ENCODE measurements at regions not wholly inside any gene's neighbourhood (a gene's known extent, or its start where the extent isn't known, plus 50 kb on each side); places are given as distances from the start of the nearest gene placed in this dataset.

DNA sequence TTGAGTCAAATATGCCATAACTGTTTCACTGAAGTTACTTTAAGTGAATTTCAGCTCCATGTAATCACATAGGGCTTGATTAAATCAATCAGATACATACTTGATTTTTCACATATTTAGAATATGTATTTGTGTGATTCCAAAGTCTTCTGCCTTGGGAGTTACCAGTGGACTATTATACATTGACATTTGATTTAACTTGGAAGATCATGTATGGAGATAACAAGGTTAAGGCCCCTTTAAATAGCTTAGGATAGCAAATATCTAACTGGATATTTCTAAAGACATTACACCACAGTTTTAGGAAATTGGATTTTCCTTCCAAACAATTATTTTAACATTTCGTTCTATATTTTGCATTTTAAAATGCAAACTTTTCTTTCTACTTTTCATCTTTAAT is 405.0 kb downstream of the RAP2B start:
- TF ChIP-seq, protein P1, sequence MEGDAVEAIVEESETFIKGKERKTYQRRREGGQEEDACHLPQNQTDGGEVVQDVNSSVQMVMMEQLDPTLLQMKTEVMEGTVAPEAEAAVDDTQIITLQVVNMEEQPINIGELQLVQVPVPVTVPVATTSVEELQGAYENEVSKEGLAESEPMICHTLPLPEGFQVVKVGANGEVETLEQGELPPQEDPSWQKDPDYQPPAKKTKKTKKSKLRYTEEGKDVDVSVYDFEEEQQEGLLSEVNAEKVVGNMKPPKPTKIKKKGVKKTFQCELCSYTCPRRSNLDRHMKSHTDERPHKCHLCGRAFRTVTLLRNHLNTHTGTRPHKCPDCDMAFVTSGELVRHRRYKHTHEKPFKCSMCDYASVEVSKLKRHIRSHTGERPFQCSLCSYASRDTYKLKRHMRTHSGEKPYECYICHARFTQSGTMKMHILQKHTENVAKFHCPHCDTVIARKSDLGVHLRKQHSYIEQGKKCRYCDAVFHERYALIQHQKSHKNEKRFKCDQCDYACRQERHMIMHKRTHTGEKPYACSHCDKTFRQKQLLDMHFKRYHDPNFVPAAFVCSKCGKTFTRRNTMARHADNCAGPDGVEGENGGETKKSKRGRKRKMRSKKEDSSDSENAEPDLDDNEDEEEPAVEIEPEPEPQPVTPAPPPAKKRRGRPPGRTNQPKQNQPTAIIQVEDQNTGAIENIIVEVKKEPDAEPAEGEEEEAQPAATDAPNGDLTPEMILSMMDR (IDR thresholded peaks at IDR 0.05; ENCODE audit: poor library complexity), result no peak
- no peak for TF ChIP-seq EZH2phosphoT487 (IDR thresholded peaks at IDR 0.05; ENCODE audit: low read depth, severe bottlenecking, unreplicated experiment)
- TF ChIP-seq EZH2 (IDR thresholded peaks at IDR 0.05; ENCODE audit: borderline replicate concordance), result no peak
